Esophagus muscularis mucosa (tissue), 4 donors: ENCODE measurements at regions not wholly inside any gene's neighbourhood (a gene's known extent, or its start where the extent isn't known, plus 50 kb on each side); places are given as distances from the start of the nearest gene placed in this dataset.

Experiments
- DNase-seq: peaks from one replicate; pipeline ENCODE4 v3.0.0-alpha.2; 2017; ENCODE audit errors: extremely low spot score
- H3K27ac ChIP-seq, 4 donors: fragments of 200-600 bp; sonication (generic); replicated peaks in 1 of 4; 1 replicate in 3 of 4; 2 replicates in 1 of 4; pipeline ENCODE4 v1.5.1; 2016 to 2019; ENCODE audit warnings: mild to moderate bottlenecking in 1 of 4
- H3K27me3 ChIP-seq, 4 donors: fragments of 200-600 bp; sonication (generic); one replicate each; pipeline versions ENCODE4 v1.5.1 to v1.6.0; 2016 to 2019
- H3K36me3 ChIP-seq, 4 donors: fragments of 200-600 bp; sonication (generic); one replicate each; pipeline ENCODE4 v1.5.1; 2016 to 2019
- H3K4me1 ChIP-seq, 4 donors: fragments of 200-600 bp; sonication (generic); one replicate each; pipeline ENCODE4 v1.5.1; 2016 to 2019
- H3K4me3 ChIP-seq, 4 donors: fragments of 200-600 bp; sonication (generic); 1 replicate in 2 of 4; 2 replicates in 2 of 4; pipeline ENCODE4 v1.5.1; 2016 to 2019; ENCODE audit warnings: mild to moderate bottlenecking in 4 of 4, moderate library complexity in 1 of 4
- H3K9me3 ChIP-seq, 4 donors: fragments of 200-600 bp; sonication (generic); 1 replicate in 3 of 4; 2 replicates in 1 of 4; pipeline ENCODE4 v1.5.1; 2016 to 2019
- EP300 ChIP-seq: sonication (generic); formaldehyde crosslinking; IDR thresholded peaks from one replicate; pipeline ENCODE4 v1.6.1; 2017; ENCODE audit warnings: antibody characterized with exemption
- POLR2A ChIP-seq: fragments of 450-650 bp; IDR thresholded peaks from one replicate; pipeline ENCODE4 v1.6.1; 2017; ENCODE audit warnings: antibody characterized with exemption, moderate library complexity, mild to moderate bottlenecking, low read depth
- POLR2AphosphoS5 ChIP-seq, 2 donors: sonication (generic); formaldehyde crosslinking; IDR thresholded peaks; one replicate each; pipeline ENCODE4 v1.6.1; 2017; ENCODE audit warnings: antibody characterized with exemption in 2 of 2
- WGBS: methylation state at CpG from one replicate; pipeline ENCODE4 v1.1.5; 2018; 5-methylcytosine and 5-hydroxymethylcytosine counted together
- intact Hi-C: fragments of 100-400 bp; cut with DNase I; formaldehyde crosslinking; loops from one replicate; pipeline ENCODE4 v1.15.1; 2023
- TF ChIP-seq, protein P1 (sequence below), 3 experiments: fragments of 200-600 bp in 2 of 3; fragments of 450-650 bp in 1 of 3; sonication (generic) in 2 of 3; IDR thresholded peaks; one replicate each; pipeline ENCODE4 v1.5.1; 2017 to 2019; ENCODE audit warnings: antibody characterized with exemption in 3 of 3, mild to moderate bottlenecking in 2 of 3, moderate library complexity in 1 of 3

DNA sequence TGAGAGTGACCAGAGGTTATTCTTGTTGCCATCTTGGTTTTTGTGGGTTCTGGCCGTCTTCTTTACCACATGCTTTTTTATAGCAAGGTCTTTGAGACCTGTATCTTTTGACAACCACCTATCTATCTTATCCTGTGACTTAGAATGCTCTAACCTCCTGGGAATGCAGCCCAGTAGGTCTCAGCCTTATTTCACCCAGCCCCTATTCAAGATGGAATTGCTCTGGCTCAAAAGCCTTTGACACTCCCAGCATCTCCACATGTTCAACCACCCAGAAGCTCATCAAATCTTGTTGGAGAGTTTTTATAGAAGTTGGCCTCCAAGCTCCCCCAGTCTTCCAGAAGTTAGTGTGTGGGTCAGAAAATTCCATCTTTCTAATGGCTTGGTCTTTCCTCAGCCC, 464.3 kb upstream of the NRP1 start:
- no peak overlapping the region for H3K27ac ChIP-seq
- H3K36me3 ChIP-seq = no peaks in the 10 kb centered on the region
- H3K4me1 ChIP-seq = peaks cover 0 to 5% (median 0%) of the 10 kb centered on the region in 4 donors
- intact Hi-C loops = no loop called here
- DNase-seq = no peak
- TF ChIP-seq, protein P1, sequence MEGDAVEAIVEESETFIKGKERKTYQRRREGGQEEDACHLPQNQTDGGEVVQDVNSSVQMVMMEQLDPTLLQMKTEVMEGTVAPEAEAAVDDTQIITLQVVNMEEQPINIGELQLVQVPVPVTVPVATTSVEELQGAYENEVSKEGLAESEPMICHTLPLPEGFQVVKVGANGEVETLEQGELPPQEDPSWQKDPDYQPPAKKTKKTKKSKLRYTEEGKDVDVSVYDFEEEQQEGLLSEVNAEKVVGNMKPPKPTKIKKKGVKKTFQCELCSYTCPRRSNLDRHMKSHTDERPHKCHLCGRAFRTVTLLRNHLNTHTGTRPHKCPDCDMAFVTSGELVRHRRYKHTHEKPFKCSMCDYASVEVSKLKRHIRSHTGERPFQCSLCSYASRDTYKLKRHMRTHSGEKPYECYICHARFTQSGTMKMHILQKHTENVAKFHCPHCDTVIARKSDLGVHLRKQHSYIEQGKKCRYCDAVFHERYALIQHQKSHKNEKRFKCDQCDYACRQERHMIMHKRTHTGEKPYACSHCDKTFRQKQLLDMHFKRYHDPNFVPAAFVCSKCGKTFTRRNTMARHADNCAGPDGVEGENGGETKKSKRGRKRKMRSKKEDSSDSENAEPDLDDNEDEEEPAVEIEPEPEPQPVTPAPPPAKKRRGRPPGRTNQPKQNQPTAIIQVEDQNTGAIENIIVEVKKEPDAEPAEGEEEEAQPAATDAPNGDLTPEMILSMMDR (IDR thresholded peaks at IDR 0.05) = no peak
- TF ChIP-seq POLR2AphosphoS5 (IDR thresholded peaks at IDR 0.05) = no peak
- no peak for TF ChIP-seq EP300
- TF ChIP-seq POLR2A = no peak
- no peak overlapping the region for H3K4me3 ChIP-seq
- 100% methylated on average over 1 of the region's 1 CpG for WGBS
- H3K27me3 ChIP-seq = no peaks in the 10 kb centered on the region
- no peaks in the 10 kb centered on the region for H3K9me3 ChIP-seq

DNA sequence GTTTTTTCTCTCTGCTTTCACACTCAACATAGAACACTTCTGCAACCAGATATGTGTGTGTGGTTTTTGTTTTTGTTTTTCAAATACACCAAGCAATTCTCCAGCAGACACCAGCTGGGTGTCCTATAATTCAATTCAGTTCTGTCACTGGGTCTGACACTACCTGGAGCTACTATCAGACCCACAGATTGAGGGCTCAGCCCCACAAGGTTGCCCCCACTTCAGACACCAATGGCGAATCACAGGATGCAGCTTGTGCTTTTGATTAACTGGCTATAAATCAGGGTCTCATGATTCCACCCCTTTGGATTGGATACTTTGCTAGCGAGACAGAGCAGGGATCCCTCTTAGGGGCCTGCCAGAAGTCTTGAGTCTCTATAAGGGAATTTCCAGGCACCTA, 462.2 kb upstream of the NRP1 start:
- no peak overlapping the region for H3K4me3 ChIP-seq
- peaks cover 0 to 5% (median 0%) of the 10 kb centered on the region in 4 donors for H3K4me1 ChIP-seq
- no peaks in the 10 kb centered on the region for H3K27me3 ChIP-seq
- WGBS = 100% methylated on average over 2 of the region's 2 CpGs
- no peak for TF ChIP-seq POLR2AphosphoS5 (IDR thresholded peaks at IDR 0.05)
- no peak for TF ChIP-seq POLR2A
- TF ChIP-seq, protein P1 (IDR thresholded peaks at IDR 0.05) = no peak
- TF ChIP-seq EP300 = no peak
- intact Hi-C loops = no loop called here
- no peaks in the 10 kb centered on the region for H3K9me3 ChIP-seq
- H3K36me3 ChIP-seq = no peaks in the 10 kb centered on the region
- DNase-seq = no peak
- no peak overlapping the region for H3K27ac ChIP-seq

DNA sequence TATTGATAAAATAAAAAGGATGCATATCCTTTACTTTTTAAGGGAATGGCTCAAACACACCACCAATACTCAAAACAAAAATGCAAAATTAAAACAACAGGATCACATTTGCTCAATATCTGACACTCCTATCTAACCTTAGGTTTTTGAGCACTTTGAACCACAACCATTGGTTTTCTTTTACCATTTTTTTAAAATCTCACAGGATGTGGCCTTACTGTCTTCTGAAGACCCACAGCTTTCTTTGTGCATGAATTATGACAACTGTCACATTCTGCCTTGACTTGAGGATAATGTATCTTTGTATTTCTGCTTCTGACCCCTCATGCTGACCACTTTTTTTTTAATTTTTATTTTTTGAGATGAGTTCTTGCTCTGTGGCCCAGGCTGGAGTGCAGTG, 461.1 kb upstream of the NRP1 start:
- TF ChIP-seq EP300 (no peak), POLR2A (no peak), POLR2AphosphoS5 (IDR thresholded peaks at IDR 0.05) (no peak)
- TF ChIP-seq, protein P1 (IDR thresholded peaks at IDR 0.05) = no peak
- no peaks in the 10 kb centered on the region for H3K27me3 ChIP-seq
- H3K4me3 ChIP-seq = no peak overlapping the region
- no peaks in the 10 kb centered on the region for H3K9me3 ChIP-seq
- H3K36me3 ChIP-seq = no peaks in the 10 kb centered on the region
- intact Hi-C loops = no loop called here
- DNase-seq = no peak
- no peak overlapping the region for H3K27ac ChIP-seq
- H3K4me1 ChIP-seq = peaks cover 0 to 5% (median 0%) of the 10 kb centered on the region in 4 donors

DNA sequence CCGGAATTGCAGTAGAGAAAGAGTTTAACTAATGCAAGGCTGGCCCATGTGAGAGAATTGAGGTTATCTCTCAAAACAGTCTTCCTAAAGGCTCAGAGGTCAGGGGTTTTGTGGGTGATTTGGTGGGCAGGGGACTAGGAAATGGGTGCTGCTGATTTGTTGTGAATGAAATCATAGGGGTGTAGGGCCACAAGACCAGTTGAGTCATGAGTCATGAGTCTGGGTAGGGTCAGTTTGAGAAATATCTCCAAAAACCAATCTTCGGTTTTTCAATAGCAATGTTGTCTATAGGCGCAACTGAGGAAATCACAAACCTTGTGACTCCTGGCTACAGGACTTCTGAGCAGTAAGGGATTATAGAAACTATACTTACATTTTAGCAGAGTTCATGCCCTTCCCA, 460.0 kb upstream of the NRP1 start:
- intact Hi-C loops = no loop called here
- WGBS = 89% methylated on average over 3 of the region's 3 CpGs
- DNase-seq = no peak

DNA sequence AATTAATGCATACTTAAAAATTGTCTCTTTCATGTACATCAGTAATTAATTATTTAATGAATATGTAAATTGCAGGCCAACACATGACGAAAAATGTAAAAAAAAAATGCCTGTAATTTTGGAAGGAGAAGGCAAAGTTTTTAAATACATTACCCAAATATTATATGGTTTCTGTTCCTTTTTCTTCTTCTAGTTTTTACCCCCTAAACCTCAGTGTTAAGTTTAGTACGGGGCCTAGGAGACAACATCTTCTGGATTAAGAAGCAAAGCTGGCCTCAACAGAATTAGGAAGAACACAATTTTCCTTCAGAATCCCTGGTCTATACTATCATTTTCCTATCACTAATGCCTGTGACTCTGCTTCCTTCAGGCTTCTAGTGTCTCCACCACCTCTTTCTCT, 459.3 kb upstream of the NRP1 start:
- Histone ChIP-seq H3K4me3 (no peak overlapping the region), H3K27me3 (no peaks in the 10 kb centered on the region), H3K27ac (no peak overlapping the region), H3K36me3 (no peaks in the 10 kb centered on the region), H3K4me1 (no peaks in the 10 kb centered on the region), H3K9me3 (no peaks in the 10 kb centered on the region)
- intact Hi-C loops = no loop called here
- no peak for DNase-seq
- no peak for TF ChIP-seq EP300
- TF ChIP-seq POLR2A = no peak
- TF ChIP-seq, protein P1 (IDR thresholded peaks at IDR 0.05) = no peak
- TF ChIP-seq POLR2AphosphoS5 (IDR thresholded peaks at IDR 0.05) = no peak
- 86% methylated on average over 2 of the region's 2 CpGs for WGBS

More for the DNA sequence above, 460.0 kb upstream of the NRP1 start:
- no peaks in the 10 kb centered on the region for H3K27me3 ChIP-seq
- no peaks in the 10 kb centered on the region for H3K9me3 ChIP-seq
- no peak overlapping the region for H3K27ac ChIP-seq
- no peak overlapping the region for H3K4me3 ChIP-seq
- H3K36me3 ChIP-seq = no peaks in the 10 kb centered on the region
- H3K4me1 ChIP-seq = peaks cover 0 to 3% (median 0%) of the 10 kb centered on the region in 4 donors
- TF ChIP-seq, protein P1 (IDR thresholded peaks at IDR 0.05) = no peak
- TF ChIP-seq EP300 (no peak), POLR2AphosphoS5 (IDR thresholded peaks at IDR 0.05) (no peak), POLR2A (no peak)
